Loucy (cell line): ENCODE measurements at regions not wholly inside any gene's neighbourhood (a gene's known extent, or its start where the extent isn't known, plus 50 kb on each side); places are given as distances from the start of the nearest gene placed in this dataset.

Experiments used
- EZH2phosphoT487 ChIP-seq: fragments of 200-600 bp; IDR thresholded peaks from 2 replicates; pipeline ENCODE4 v1.6.1; 2018; ENCODE audit warnings: antibody characterized with exemption, mild to moderate bottlenecking, moderate library complexity, borderline replicate concordance
- TF ChIP-seq, protein P1 (sequence below): fragments of 200-600 bp; sonication (generic); conservative IDR thresholded peaks from 2 replicates; pipeline ENCODE4 v1.5.1; 2014; ENCODE audit warnings: mild to moderate bottlenecking, antibody characterized with exemption, low read length

DNA sequence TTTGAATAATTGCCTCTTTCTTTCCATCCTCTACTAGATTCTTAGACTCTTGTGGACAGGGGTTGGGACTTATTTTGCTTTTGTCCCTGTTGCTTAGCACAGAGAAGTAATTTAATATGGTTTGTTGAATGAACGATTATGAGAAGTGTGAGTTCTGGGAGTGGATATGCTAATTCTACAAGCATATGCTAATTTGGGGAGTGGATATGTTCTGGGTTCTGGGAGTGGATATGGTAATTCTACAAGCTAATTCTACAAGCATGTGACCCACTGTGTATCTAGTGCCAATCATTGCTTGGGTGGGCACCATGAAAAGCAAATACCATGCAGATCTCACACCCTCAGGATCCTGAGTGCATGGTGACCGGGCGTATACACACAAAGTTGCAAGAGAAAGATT, 181.8 kb upstream of the IL12B start:
- TF ChIP-seq, protein P1, sequence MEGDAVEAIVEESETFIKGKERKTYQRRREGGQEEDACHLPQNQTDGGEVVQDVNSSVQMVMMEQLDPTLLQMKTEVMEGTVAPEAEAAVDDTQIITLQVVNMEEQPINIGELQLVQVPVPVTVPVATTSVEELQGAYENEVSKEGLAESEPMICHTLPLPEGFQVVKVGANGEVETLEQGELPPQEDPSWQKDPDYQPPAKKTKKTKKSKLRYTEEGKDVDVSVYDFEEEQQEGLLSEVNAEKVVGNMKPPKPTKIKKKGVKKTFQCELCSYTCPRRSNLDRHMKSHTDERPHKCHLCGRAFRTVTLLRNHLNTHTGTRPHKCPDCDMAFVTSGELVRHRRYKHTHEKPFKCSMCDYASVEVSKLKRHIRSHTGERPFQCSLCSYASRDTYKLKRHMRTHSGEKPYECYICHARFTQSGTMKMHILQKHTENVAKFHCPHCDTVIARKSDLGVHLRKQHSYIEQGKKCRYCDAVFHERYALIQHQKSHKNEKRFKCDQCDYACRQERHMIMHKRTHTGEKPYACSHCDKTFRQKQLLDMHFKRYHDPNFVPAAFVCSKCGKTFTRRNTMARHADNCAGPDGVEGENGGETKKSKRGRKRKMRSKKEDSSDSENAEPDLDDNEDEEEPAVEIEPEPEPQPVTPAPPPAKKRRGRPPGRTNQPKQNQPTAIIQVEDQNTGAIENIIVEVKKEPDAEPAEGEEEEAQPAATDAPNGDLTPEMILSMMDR, result no peak
- TF ChIP-seq EZH2phosphoT487, result no peak
